CD14-positive monocyte (primary cell): ENCODE measurements at regions not wholly inside any gene's neighbourhood (a gene's known extent, or its start where the extent isn't known, plus 50 kb on each side); places are given as distances from the start of the nearest gene placed in this dataset.

Experiments
- DNase-seq, 3 donors: peaks; one replicate each; pipeline ENCODE4 v3.0.0-alpha.2; 2011 to 2022
- H2AFZ ChIP-seq: 2 replicates; pipeline ENCODE4 v1.6.0; 2012; ENCODE audit warnings: mild to moderate bottlenecking, low read depth, low read length, inconsistent platforms; ENCODE audit not compliant: insufficient read depth, poor library complexity, severe bottlenecking
- H3K27ac ChIP-seq, 2 donors: 1 replicate in 1 of 2; 2 replicates in 1 of 2; pipeline ENCODE4 v1.5.1; 2012 to 2013; ENCODE audit warnings: low read length in 2 of 2, control low read depth in 1 of 2, inconsistent platforms in 1 of 2, low read depth in 1 of 2, mild to moderate bottlenecking in 1 of 2
- H3K27me3 ChIP-seq, 2 donors: one replicate each; pipeline versions ENCODE4 v1.6.0 to v1.6.1; 2011 to 2013; ENCODE audit warnings: low read length in 2 of 2; ENCODE audit not compliant: control insufficient read depth in 2 of 2, insufficient read depth in 2 of 2
- H3K36me3 ChIP-seq, 2 donors: replicated peaks in 1 of 2; 1 replicate in 1 of 2; 2 replicates in 1 of 2; pipeline versions ENCODE4 v1.5.1 to v1.6.1; 2012 to 2013; ENCODE audit warnings: low read length in 2 of 2, control low read depth in 1 of 2, inconsistent platforms in 1 of 2, mild to moderate bottlenecking in 1 of 2; ENCODE audit not compliant: insufficient read depth in 2 of 2, control insufficient read depth in 1 of 2
- H3K4me1 ChIP-seq, 2 donors: 1 replicate in 1 of 2; 2 replicates in 1 of 2; pipeline versions ENCODE4 v1.5.1 to v1.6.1; 2012 to 2013; ENCODE audit warnings: low read length in 2 of 2, control low read depth in 1 of 2, inconsistent platforms in 1 of 2, mild to moderate bottlenecking in 1 of 2, moderate library complexity in 1 of 2; ENCODE audit not compliant: insufficient read depth in 2 of 2, control insufficient read depth in 1 of 2
- H3K4me2 ChIP-seq: replicated peaks from 2 replicates; pipeline ENCODE3; 2012; ENCODE audit warnings: low read length, moderate library complexity, mild to moderate bottlenecking; ENCODE audit not compliant: poor library complexity, severe bottlenecking; ENCODE audit errors: extremely low read depth
- H3K4me3 ChIP-seq, 3 experiments: fragments of 200-600 bp in 1 of 3; sonication (generic) in 1 of 3; replicated peaks in 1 of 3; 1 replicate in 2 of 3; 2 replicates in 1 of 3; pipeline ENCODE4 v1.5.1; 2011 to 2013; ENCODE audit warnings: low read length in 3 of 3, mild to moderate bottlenecking in 3 of 3, control low read depth in 2 of 3, low read depth in 2 of 3, inconsistent platforms in 1 of 3, moderate library complexity in 1 of 3
- H3K79me2 ChIP-seq: 2 replicates; pipeline ENCODE4 v1.6.0; 2012; ENCODE audit warnings: mild to moderate bottlenecking, control low read depth, inconsistent platforms, low read length, moderate library complexity; ENCODE audit not compliant: insufficient read depth
- H3K9ac ChIP-seq: 2 replicates; pipeline ENCODE4 v1.6.0; 2017; ENCODE audit warnings: low read length, mild to moderate bottlenecking; ENCODE audit not compliant: insufficient read depth, poor library complexity, severe bottlenecking
- H3K9me3 ChIP-seq, 2 donors: replicated peaks in 1 of 2; 1 replicate in 1 of 2; 2 replicates in 1 of 2; pipeline versions ENCODE4 v1.5.1 to v1.6.1; 2012 to 2013; ENCODE audit warnings: low read length in 2 of 2, control low read depth in 1 of 2; ENCODE audit not compliant: control insufficient read depth in 1 of 2, insufficient read depth in 1 of 2
- H4K20me1 ChIP-seq: 2 replicates; pipeline ENCODE4 v1.6.0; 2012; ENCODE audit warnings: mild to moderate bottlenecking, low read length, control low read depth, moderate library complexity; ENCODE audit not compliant: insufficient read depth
- H3K27ac Mint-ChIP-seq, 7 donors: one replicate each; pipeline ENCODE4 v1.8.0; 2020; ENCODE audit warnings: mild to moderate bottlenecking in 7 of 7, mixed read lengths in 7 of 7, moderate library complexity in 6 of 7, inconsistent platforms in 2 of 7
- H3K27me3 Mint-ChIP-seq, 3 donors: one replicate each; pipeline ENCODE4 v1.8.0; 2021 to 2022; ENCODE audit warnings: low read depth in 3 of 3, mild to moderate bottlenecking in 3 of 3, mixed read lengths in 3 of 3, moderate library complexity in 3 of 3, inconsistent platforms in 1 of 3
- H3K36me3 Mint-ChIP-seq, 2 donors: one replicate each; pipeline ENCODE4 v1.8.0; 2020; ENCODE audit warnings: mixed read lengths in 2 of 2, inconsistent platforms in 1 of 2, mild to moderate bottlenecking in 1 of 2
- H3K4me1 Mint-ChIP-seq: one replicate; pipeline ENCODE4 v1.8.0; 2020; ENCODE audit warnings: mild to moderate bottlenecking, mixed read lengths
- H3K4me3 Mint-ChIP-seq, 2 donors: one replicate each; pipeline ENCODE4 v1.8.0; 2020; ENCODE audit warnings: mild to moderate bottlenecking in 2 of 2, mixed read lengths in 2 of 2, moderate library complexity in 1 of 2
- H3K9me3 Mint-ChIP-seq, 7 donors: one replicate each; pipeline ENCODE4 v1.8.0; 2020 to 2022; ENCODE audit warnings: mixed read lengths in 7 of 7, mild to moderate bottlenecking in 6 of 7, moderate library complexity in 6 of 7, inconsistent platforms in 2 of 7
- WGBS: methylation state at CpG from one replicate; pipeline ENCODE4 v1.1.5; 2013; ENCODE audit warnings: missing lambda C conversion rate; ENCODE audit not compliant: insufficient coverage; 5-methylcytosine and 5-hydroxymethylcytosine counted together
- intact Hi-C, 2 donors: fragments of 100-400 bp; cut with micrococcal nuclease; formaldehyde crosslinking; loops; one replicate each; pipeline versions ENCODE4 v1.15.0 to v1.15.1; 2023
- TF ChIP-seq, protein P1 (sequence below): fragments of 200-600 bp; IDR thresholded peaks from one replicate; pipeline ENCODE4 v1.8.0; 2022; ENCODE audit warnings: antibody characterized with exemption, mild to moderate bottlenecking

DNA sequence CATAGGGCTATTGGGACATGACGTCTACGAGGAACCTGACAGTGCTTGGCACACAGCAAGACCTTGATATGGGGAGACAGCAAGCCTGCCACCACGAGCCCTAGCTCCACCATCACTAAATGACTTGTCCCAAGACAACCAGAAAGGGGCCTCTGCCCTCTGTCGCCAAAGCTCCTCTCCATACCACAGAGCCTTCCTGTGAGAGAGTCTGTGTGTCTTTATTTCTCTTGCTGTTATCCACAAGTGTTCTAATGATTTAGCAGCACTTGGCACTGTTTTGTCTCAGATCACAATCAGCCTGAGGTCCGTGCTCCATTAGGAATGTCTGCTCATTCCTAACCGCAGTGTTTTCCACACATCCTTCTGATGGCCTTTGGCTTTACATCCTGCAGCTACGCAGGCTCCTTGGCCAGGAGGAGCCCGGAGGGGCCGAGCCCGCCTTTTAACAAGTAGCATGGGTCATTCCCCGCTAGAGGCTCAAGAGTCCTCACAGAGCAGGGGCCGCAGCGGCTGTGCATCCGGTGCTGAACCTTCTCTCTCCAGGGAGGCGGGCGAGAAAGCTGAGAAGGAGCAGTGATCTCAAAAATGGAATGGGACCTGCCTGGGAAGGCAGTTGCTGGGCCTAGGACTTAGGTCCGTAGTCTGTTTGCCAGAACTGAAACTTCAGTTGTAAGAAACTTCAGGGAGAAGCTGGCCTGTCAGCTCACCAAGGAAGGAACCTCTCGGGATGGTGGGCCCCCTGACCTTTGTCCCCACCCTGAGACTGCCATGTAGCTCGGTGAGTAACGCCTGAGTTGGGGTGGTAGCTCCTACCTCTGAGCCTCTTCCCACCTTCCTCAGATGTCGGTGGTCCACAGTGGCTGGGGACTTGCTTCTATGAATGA, 61.1 kb upstream of the HMGB1 start:
- Histone ChIP-seq H3K27me3 (no peaks in the 10 kb centered on the region), H3K4me2 (no peak overlapping the region), H3K4me3 (no peak overlapping the region), H3K9me3 (no peaks in the 10 kb centered on the region), H3K79me2 (no peaks in the 10 kb centered on the region), H4K20me1 (no peaks in the 10 kb centered on the region), H3K9ac (no peak overlapping the region), H3K27ac (no peak overlapping the region), H3K4me1 (no peaks in the 10 kb centered on the region), H2AFZ (no peak overlapping the region), H3K36me3 (no peaks in the 10 kb centered on the region)
- no peaks in the 10 kb centered on the region for H3K36me3 Mint-ChIP-seq
- peaks cover 0 to 2% (median 0%) of the 10 kb centered on the region in 3 donors for H3K27me3 Mint-ChIP-seq
- no peak for DNase-seq
- intact Hi-C loops: no loop called here
- no peak overlapping the region for H3K4me3 Mint-ChIP-seq
- H3K9me3 Mint-ChIP-seq: peaks cover 0 to 3% (median 2%) of the 10 kb centered on the region in 7 donors
- WGBS: 92% methylated on average over 15 of the region's 21 CpGs
- no peak overlapping the region for H3K27ac Mint-ChIP-seq
- TF ChIP-seq, protein P1, sequence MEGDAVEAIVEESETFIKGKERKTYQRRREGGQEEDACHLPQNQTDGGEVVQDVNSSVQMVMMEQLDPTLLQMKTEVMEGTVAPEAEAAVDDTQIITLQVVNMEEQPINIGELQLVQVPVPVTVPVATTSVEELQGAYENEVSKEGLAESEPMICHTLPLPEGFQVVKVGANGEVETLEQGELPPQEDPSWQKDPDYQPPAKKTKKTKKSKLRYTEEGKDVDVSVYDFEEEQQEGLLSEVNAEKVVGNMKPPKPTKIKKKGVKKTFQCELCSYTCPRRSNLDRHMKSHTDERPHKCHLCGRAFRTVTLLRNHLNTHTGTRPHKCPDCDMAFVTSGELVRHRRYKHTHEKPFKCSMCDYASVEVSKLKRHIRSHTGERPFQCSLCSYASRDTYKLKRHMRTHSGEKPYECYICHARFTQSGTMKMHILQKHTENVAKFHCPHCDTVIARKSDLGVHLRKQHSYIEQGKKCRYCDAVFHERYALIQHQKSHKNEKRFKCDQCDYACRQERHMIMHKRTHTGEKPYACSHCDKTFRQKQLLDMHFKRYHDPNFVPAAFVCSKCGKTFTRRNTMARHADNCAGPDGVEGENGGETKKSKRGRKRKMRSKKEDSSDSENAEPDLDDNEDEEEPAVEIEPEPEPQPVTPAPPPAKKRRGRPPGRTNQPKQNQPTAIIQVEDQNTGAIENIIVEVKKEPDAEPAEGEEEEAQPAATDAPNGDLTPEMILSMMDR: no peak
- H3K4me1 Mint-ChIP-seq: no peaks in the 10 kb centered on the region

DNA sequence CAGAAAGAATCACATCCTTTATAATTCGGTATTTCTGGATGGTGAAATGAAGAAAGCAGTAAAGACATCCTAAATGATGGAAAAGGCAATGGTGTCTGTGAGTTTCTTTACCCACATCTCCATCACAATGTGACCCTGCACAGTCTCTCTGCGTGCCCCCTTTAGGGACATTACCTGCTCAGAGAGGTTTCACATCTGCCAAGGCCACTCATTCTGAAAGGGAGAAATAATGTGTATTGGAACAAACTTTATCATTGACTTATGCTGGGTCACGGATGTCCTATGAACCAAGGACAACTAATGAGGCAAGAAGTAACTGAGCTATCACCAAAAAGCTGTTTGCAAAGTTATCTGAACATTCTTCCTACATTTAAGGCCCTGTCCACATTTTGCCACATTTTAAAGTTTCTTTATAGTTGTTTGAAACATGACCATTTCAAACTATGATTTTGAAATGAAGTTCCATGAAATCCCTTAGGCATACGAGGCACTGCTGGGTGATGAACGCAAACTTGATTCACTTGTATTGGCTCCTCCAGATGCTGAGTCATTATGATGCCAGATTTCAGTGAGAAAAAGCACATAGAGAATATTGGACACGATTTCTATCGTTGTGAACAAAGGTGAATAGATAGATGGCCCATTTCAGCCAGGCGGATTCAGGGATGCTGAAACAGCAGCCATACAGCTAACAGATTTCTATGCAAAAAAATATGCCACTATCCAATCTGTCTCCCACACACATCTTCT, 63.5 kb upstream of the HMGB1 start:
- WGBS: 93% methylated on average over 7 of the region's 8 CpGs
- Histone ChIP-seq H3K27me3 (no peaks in the 10 kb centered on the region), H3K9ac (no peak overlapping the region), H4K20me1 (no peaks in the 10 kb centered on the region), H3K9me3 (no peaks in the 10 kb centered on the region), H3K4me2 (no peak overlapping the region), H3K27ac (no peak overlapping the region), H3K4me1 (no peaks in the 10 kb centered on the region), H3K4me3 (no peak overlapping the region), H3K79me2 (no peaks in the 10 kb centered on the region), H3K36me3 (no peaks in the 10 kb centered on the region), H2AFZ (no peak overlapping the region)
- TF ChIP-seq, protein P1: no peak
- no peaks in the 10 kb centered on the region for H3K4me1 Mint-ChIP-seq
- H3K27me3 Mint-ChIP-seq: no peaks in the 10 kb centered on the region
- peaks cover 0 to 1% (median 0%) of the 10 kb centered on the region in 7 donors for H3K9me3 Mint-ChIP-seq
- no peaks in the 10 kb centered on the region for H3K36me3 Mint-ChIP-seq
- no peak overlapping the region for H3K4me3 Mint-ChIP-seq
- DNase-seq: no peak
- H3K27ac Mint-ChIP-seq: no peak overlapping the region
- intact Hi-C loops: no loop called here
